DND-41 (cell line): ENCODE measurements at regions not wholly inside any gene's neighbourhood (a gene's known extent, or its start where the extent isn't known, plus 50 kb on each side); places are given as distances from the start of the nearest gene placed in this dataset.

Source experiments
- ATAC-seq: fragments of 200-7000 bp; cut with Tn5 transposase; 3 replicates; pipeline ENCODE4 v1.9.1; 2021; ENCODE audit warnings: low read depth; ENCODE audit not compliant: insufficient read depth
- DNase-seq: peaks from one replicate; pipeline ENCODE4 v3.0.0-alpha.2; 2020
- H2AFZ ChIP-seq: 2 replicates; pipeline ENCODE4 v1.6.0; 2012; ENCODE audit warnings: low read depth, low read length
- H3K27ac ChIP-seq: 2 replicates; pipeline ENCODE4 v1.5.1; 2012; ENCODE audit warnings: low read length, inconsistent platforms
- H3K27me3 ChIP-seq: fragments of 200-600 bp; sonication (generic); 2 replicates; pipeline ENCODE4 v1.6.0; 2012; ENCODE audit warnings: low read length, mild to moderate bottlenecking, inconsistent platforms; ENCODE audit not compliant: insufficient read depth, poor library complexity
- H3K36me3 ChIP-seq: 2 replicates; pipeline ENCODE4 v1.5.1; 2012; ENCODE audit warnings: low read length, inconsistent platforms; ENCODE audit not compliant: insufficient read depth
- H3K4me1 ChIP-seq: 2 replicates; pipeline ENCODE4 v1.5.1; 2012; ENCODE audit warnings: mild to moderate bottlenecking, low read length; ENCODE audit not compliant: insufficient read depth
- H3K4me2 ChIP-seq: 2 replicates; pipeline ENCODE4 v1.6.0; 2012; ENCODE audit warnings: mild to moderate bottlenecking, moderate library complexity, low read length, inconsistent platforms; ENCODE audit not compliant: insufficient read depth
- H3K4me3 ChIP-seq, 2 experiments: fragments of 200-600 bp in 1 of 2; shearing (Covaris generic) in 1 of 2; 2 replicates each; pipeline ENCODE4 v1.5.1; 2012 to 2016; ENCODE audit warnings: inconsistent platforms in 2 of 2, low read length in 2 of 2, mild to moderate bottlenecking in 2 of 2, low read depth in 1 of 2, moderate library complexity in 1 of 2
- H3K79me2 ChIP-seq: 2 replicates; pipeline ENCODE4 v1.6.0; 2012; ENCODE audit warnings: low read length, inconsistent platforms; ENCODE audit not compliant: insufficient read depth
- H3K9ac ChIP-seq: 2 replicates; pipeline ENCODE4 v1.6.0; 2012; ENCODE audit warnings: low read depth, mild to moderate bottlenecking, inconsistent platforms, low read length, moderate library complexity
- H3K9me3 ChIP-seq: 2 replicates; pipeline ENCODE4 v1.5.1; 2012; ENCODE audit warnings: low read length, moderate library complexity, mild to moderate bottlenecking, inconsistent platforms; ENCODE audit not compliant: insufficient read depth, severe bottlenecking
- H4K20me1 ChIP-seq: 2 replicates; pipeline ENCODE4 v1.6.0; 2012; ENCODE audit warnings: low read length; ENCODE audit not compliant: insufficient read depth
- CTCF ChIP-seq: IDR thresholded peaks from 2 replicates; pipeline ENCODE4 v1.5.1; 2012; ENCODE audit warnings: borderline replicate concordance, low read length, moderate library complexity, mild to moderate bottlenecking; ENCODE audit not compliant: poor library complexity, severe bottlenecking; ENCODE audit errors: extremely low read depth
- EZH2 ChIP-seq: IDR thresholded peaks from 3 replicates; pipeline ENCODE4 v1.6.1; 2012; ENCODE audit warnings: borderline replicate concordance, low read depth, mild to moderate bottlenecking, moderate library complexity, low read length, inconsistent platforms; ENCODE audit not compliant: severe bottlenecking

- no peaks in the 10 kb centered on the region for H3K27me3 ChIP-seq
- H3K4me3 ChIP-seq = no peak overlapping the region
- H3K4me2 ChIP-seq = no peak overlapping the region
- H3K27ac ChIP-seq = no peak overlapping the region
- no peaks in the 10 kb centered on the region for H3K4me1 ChIP-seq
- H2AFZ ChIP-seq = no peak overlapping the region
- no peaks in the 10 kb centered on the region for H3K79me2 ChIP-seq
- no peaks in the 10 kb centered on the region for H3K36me3 ChIP-seq
- no peak overlapping the region for H3K9ac ChIP-seq
- H3K9me3 ChIP-seq = no peaks in the 10 kb centered on the region
- DNase-seq = no peak
- no peak for ATAC-seq
- H4K20me1 ChIP-seq = no peaks in the 10 kb centered on the region
- TF ChIP-seq EZH2 (no peak), CTCF (no peak)
Measured at GRCh38 chr9:79120533-79120932, 451.2 kb upstream of the TLE4 start.

GRCh38 chr9:79120941-79121340 lies 450.8 kb upstream of the TLE4 start:
- DNase-seq (no peak), ATAC-seq (no peak)
- Histone ChIP-seq H3K4me1 (no peaks in the 10 kb centered on the region), H3K27me3 (no peaks in the 10 kb centered on the region), H3K9me3 (no peaks in the 10 kb centered on the region), H4K20me1 (no peaks in the 10 kb centered on the region), H3K4me3 (no peak overlapping the region), H2AFZ (no peak overlapping the region), H3K36me3 (no peaks in the 10 kb centered on the region), H3K79me2 (no peaks in the 10 kb centered on the region), H3K4me2 (no peak overlapping the region), H3K27ac (no peak overlapping the region), H3K9ac (no peak overlapping the region)
- no peak for TF ChIP-seq CTCF
- no peak for TF ChIP-seq EZH2

- no peak overlapping the region for H3K27ac ChIP-seq
Measured at GRCh38 chr9:79123415-79123814, 448.4 kb upstream of the TLE4 start.

More at GRCh38 chr9:79123415-79123814, 448.4 kb upstream of the TLE4 start:
- Histone ChIP-seq H3K9me3 (no peaks in the 10 kb centered on the region), H2AFZ (no peak overlapping the region), H3K9ac (no peak overlapping the region), H3K4me2 (no peak overlapping the region), H3K4me1 (no peaks in the 10 kb centered on the region), H3K27me3 (no peaks in the 10 kb centered on the region), H3K36me3 (no peaks in the 10 kb centered on the region), H4K20me1 (no peaks in the 10 kb centered on the region), H3K79me2 (no peaks in the 10 kb centered on the region), H3K4me3 (no peak overlapping the region)
- DNase-seq = no peak
- TF ChIP-seq CTCF (no peak), EZH2 (no peak)
- ATAC-seq = no peak
